Kidney (tissue), 13 donors: ENCODE measurements at regions not wholly inside any gene's neighbourhood (a gene's known extent, or its start where the extent isn't known, plus 50 kb on each side); places are given as distances from the start of the nearest gene placed in this dataset.
A peak's percentile ranks its signal among the peaks of the same experiment; 100 is the strongest.

Experiments
- DNase-seq, 5 donors: peaks; one replicate each; pipeline ENCODE4 v3.0.0-alpha.2; 2013 to 2020
- FAIRE-seq: peaks from 2 replicates; lab custom pipeline; 2012; peaks lifted over from hg19 to GRCh38; lab: Jason Lieb, UNC
- H3K27ac ChIP-seq, 2 donors: one replicate each; pipeline ENCODE4 v1.7.0; 2013; ENCODE audit warnings: low read depth in 2 of 2, low read length in 2 of 2, inconsistent platforms in 1 of 2
- H3K27me3 ChIP-seq: one replicate; pipeline ENCODE4 v1.7.1; 2013; ENCODE audit warnings: low read length, inconsistent platforms; ENCODE audit not compliant: control insufficient read depth, insufficient read depth
- H3K36me3 ChIP-seq, 3 donors: one replicate each; pipeline versions ENCODE4 v1.7.0 to v1.7.1; 2013; ENCODE audit warnings: low read length in 3 of 3, control low read depth in 1 of 3, inconsistent platforms in 1 of 3; ENCODE audit not compliant: insufficient read depth in 3 of 3, control insufficient read depth in 2 of 3
- H3K4me1 ChIP-seq, 3 donors: one replicate each; pipeline versions ENCODE4 v1.7.0 to v1.7.1; 2013; ENCODE audit warnings: low read length in 3 of 3, inconsistent platforms in 1 of 3, low read depth in 1 of 3; ENCODE audit not compliant: control insufficient read depth in 2 of 3, insufficient read depth in 2 of 3
- H3K4me3 ChIP-seq, 3 donors: one replicate each; pipeline versions ENCODE4 v1.7.0 to v1.8.1; 2013; ENCODE audit warnings: low read length in 3 of 3, control low read depth in 1 of 3, inconsistent platforms in 1 of 3
- H3K9ac ChIP-seq, 3 donors: one replicate each; pipeline versions ENCODE4 v1.7.0 to v1.7.1; 2013; ENCODE audit warnings: low read length in 3 of 3, control low read depth in 1 of 3, inconsistent platforms in 1 of 3
- H3K9me3 ChIP-seq, 3 donors: one replicate each; pipeline versions ENCODE4 v1.7.0 to v1.7.1; 2013; ENCODE audit warnings: low read length in 3 of 3, control low read depth in 1 of 3, inconsistent platforms in 1 of 3; ENCODE audit not compliant: control insufficient read depth in 2 of 3, insufficient read depth in 1 of 3
- intact Hi-C: fragments of 100-400 bp; cut with DNase I; formaldehyde crosslinking; loops from one replicate; pipeline ENCODE4 v1.11.1; 2022
- TF ChIP-seq, protein P1 (sequence below): IDR thresholded peaks from 3 replicates; pipeline ENCODE4 v1.5.1; 2012; ENCODE audit warnings: mild to moderate bottlenecking, moderate library complexity, borderline replicate concordance; ENCODE audit not compliant: insufficient read depth; ENCODE audit errors: extremely low read depth
- donor health status: control.
- donor health status: control.
- donor health status: control.
- donor health status: control.
- donor health status: control.
- donor health status: DM: yes; HTN: yes; CAD: no.
- donor health status: Normal renal cell carcinoma (clear cell type).

DNA sequence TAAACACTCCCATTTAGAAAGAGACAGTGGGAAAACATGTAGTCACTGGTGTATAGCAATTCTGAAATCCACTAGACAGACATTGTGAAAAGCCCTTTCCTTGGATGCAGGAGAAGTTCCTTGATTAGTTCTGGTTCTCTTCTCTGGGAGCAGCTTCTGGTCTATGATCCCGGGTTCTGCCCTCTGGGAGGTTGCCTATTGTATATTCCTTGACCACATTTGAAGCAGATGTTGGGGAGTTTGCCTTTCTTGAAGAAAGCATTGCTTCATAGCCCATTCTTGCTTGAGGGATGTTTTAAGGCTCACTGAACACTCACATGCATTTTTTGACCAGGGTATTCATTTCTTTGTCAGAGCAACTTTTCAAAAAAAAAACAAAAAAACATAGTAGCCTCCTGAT is 211.9 kb downstream of the NDFIP2 start:
- Histone ChIP-seq H3K36me3 (no peaks in the 10 kb centered on the region), H3K4me3 (no peak overlapping the region), H3K27me3 (no peaks in the 10 kb centered on the region), H3K9ac (no peak overlapping the region), H3K9me3 (no peaks in the 10 kb centered on the region), H3K27ac (no peak overlapping the region), H3K4me1 (no peaks in the 10 kb centered on the region)
- intact Hi-C loops, result no loop called here
- no peak for FAIRE-seq
- TF ChIP-seq, protein P1, sequence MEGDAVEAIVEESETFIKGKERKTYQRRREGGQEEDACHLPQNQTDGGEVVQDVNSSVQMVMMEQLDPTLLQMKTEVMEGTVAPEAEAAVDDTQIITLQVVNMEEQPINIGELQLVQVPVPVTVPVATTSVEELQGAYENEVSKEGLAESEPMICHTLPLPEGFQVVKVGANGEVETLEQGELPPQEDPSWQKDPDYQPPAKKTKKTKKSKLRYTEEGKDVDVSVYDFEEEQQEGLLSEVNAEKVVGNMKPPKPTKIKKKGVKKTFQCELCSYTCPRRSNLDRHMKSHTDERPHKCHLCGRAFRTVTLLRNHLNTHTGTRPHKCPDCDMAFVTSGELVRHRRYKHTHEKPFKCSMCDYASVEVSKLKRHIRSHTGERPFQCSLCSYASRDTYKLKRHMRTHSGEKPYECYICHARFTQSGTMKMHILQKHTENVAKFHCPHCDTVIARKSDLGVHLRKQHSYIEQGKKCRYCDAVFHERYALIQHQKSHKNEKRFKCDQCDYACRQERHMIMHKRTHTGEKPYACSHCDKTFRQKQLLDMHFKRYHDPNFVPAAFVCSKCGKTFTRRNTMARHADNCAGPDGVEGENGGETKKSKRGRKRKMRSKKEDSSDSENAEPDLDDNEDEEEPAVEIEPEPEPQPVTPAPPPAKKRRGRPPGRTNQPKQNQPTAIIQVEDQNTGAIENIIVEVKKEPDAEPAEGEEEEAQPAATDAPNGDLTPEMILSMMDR, result no peak
- peak in 1 of 5 donors; percentile 17 for DNase-seq

DNA sequence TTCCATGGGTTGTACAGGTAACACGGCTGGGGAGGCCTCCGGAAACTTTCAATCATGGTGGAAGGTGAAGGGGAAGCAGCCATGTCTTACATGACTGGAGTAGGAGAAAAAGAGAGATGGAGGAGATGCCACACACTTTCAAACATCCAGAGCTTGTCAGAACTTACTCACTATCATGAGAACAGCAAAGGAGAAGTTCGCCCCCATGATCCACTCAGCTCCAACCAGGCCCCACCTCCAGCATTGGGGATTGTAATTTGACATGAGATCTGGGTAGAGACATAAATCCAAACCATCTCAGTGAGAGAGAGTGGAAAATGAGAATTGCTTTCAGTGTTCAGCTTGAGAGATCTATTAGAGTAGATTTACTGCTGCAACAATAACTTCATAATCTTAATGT is 210.9 kb downstream of the NDFIP2 start:
- Histone ChIP-seq H3K9ac (no peak overlapping the region), H3K27me3 (no peaks in the 10 kb centered on the region), H3K4me3 (no peak overlapping the region), H3K9me3 (no peaks in the 10 kb centered on the region), H3K27ac (no peak overlapping the region), H3K4me1 (no peaks in the 10 kb centered on the region), H3K36me3 (no peaks in the 10 kb centered on the region)
- no peak for DNase-seq
- FAIRE-seq, result no peak
- intact Hi-C loops, result no loop called here
- TF ChIP-seq, protein P1, result no peak

DNA sequence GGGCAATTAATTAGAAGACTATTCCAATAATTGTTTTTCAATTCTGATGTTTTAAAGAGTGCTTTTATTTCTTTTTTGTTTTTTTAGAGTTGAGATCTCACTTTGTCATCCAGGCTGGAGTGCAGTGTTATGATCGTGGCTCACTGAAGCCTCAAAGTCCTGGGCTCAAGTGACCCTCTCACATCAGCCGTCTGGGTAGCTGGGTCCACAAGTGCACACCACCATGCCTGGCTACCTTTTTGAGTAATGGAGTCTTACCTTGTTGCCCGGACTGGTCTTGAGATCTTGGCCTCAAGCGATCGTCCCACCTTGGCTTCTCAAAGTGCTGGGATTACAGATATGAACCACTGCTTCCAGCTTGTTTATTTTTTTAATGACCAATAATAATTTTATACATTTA is 207.8 kb downstream of the NDFIP2 start:
- H3K4me3 ChIP-seq, result no peak overlapping the region
- H3K9me3 ChIP-seq, result no peaks in the 10 kb centered on the region
- H3K36me3 ChIP-seq, result no peaks in the 10 kb centered on the region
- TF ChIP-seq, protein P1, result no peak
- intact Hi-C loops, result no loop called here
- no peaks in the 10 kb centered on the region for H3K4me1 ChIP-seq
- no peaks in the 10 kb centered on the region for H3K27me3 ChIP-seq
- H3K9ac ChIP-seq, result no peak overlapping the region
- no peak for DNase-seq
- H3K27ac ChIP-seq, result no peak overlapping the region
- FAIRE-seq, result no peak

DNA sequence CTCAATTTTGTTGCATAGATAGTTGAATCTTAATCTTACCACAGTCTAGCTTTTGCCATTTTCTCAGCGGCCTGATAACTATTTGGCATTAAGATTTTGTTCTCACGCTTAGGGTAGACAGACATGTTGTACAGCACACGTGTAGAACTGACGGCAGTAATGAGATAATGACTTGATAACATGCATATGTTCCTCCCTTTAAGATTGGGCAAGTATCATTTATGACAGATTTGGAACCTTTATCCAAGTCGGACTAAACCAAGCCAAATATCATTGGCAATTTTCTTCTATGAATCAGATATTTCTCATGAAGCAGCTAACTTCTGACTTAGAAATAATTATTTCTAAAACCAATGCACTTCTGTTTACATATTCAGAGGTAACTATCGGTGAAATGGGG is 205.5 kb downstream of the NDFIP2 start:
- H3K9me3 ChIP-seq, result no peaks in the 10 kb centered on the region

More for the DNA sequence above, 205.5 kb downstream of the NDFIP2 start:
- DNase-seq (no peak), FAIRE-seq (no peak)
- Histone ChIP-seq H3K36me3 (no peaks in the 10 kb centered on the region), H3K4me1 (no peaks in the 10 kb centered on the region), H3K9ac (no peak overlapping the region), H3K4me3 (no peak overlapping the region), H3K27ac (no peak overlapping the region), H3K27me3 (no peaks in the 10 kb centered on the region)
- TF ChIP-seq, protein P1, result no peak
- intact Hi-C loops, result no loop called here
